GM23338 (cell line): ENCODE measurements at regions not wholly inside any gene's neighbourhood (a gene's known extent, or its start where the extent isn't known, plus 50 kb on each side); places are given as distances from the start of the nearest gene placed in this dataset.

Experiments
- ATAC-seq: fragments of 200-7000 bp; cut with Tn5 transposase; 3 replicates; pipeline ENCODE4 v1.9.1; 2020
- DNase-seq: peaks from one replicate; pipeline ENCODE4 v3.0.0-alpha.2; 2015; ENCODE audit warnings: low spot score
- H2AFZ ChIP-seq: fragments of 200-600 bp; sonication (generic); 2 replicates; pipeline ENCODE4 v1.8.0; 2016; ENCODE audit warnings: antibody characterized with exemption, mild to moderate bottlenecking, moderate library complexity
- H3F3A ChIP-seq: fragments of 200-600 bp; sonication (generic); replicated peaks from 2 replicates; pipeline ENCODE4 v1.8.0; 2017; ENCODE audit warnings: antibody characterized with exemption, mixed run types, low read depth
- H3K27ac ChIP-seq: fragments of 200-600 bp; sonication (generic); 2 replicates; pipeline ENCODE4 v1.6.1; 2016; ENCODE audit warnings: low read depth
- H3K27me3 ChIP-seq: fragments of 200-600 bp; sonication (generic); 2 replicates; pipeline ENCODE4 v1.8.0; 2016; ENCODE audit warnings: mild to moderate bottlenecking, mixed run types, moderate library complexity; ENCODE audit not compliant: insufficient read depth
- H3K36me3 ChIP-seq: fragments of 200-600 bp; sonication (generic); 2 replicates; pipeline ENCODE4 v1.8.0; 2016; ENCODE audit warnings: mild to moderate bottlenecking; ENCODE audit not compliant: insufficient read depth
- H3K4me1 ChIP-seq: fragments of 200-600 bp; sonication (generic); 2 replicates; pipeline ENCODE4 v1.8.0; 2016; ENCODE audit warnings: mild to moderate bottlenecking, moderate library complexity; ENCODE audit not compliant: insufficient read depth
- H3K4me2 ChIP-seq: fragments of 200-600 bp; sonication (generic); 2 replicates; pipeline ENCODE4 v1.7.1; 2017; ENCODE audit warnings: mixed run types
- H3K4me3 ChIP-seq: fragments of 200-600 bp; sonication (generic); 2 replicates; pipeline ENCODE4 v1.6.1; 2016; ENCODE audit warnings: mixed run types
- H3K79me2 ChIP-seq: fragments of 200-600 bp; sonication (generic); replicated peaks from 2 replicates; pipeline ENCODE4 v1.8.0; 2017; ENCODE audit warnings: mild to moderate bottlenecking; ENCODE audit not compliant: insufficient read depth
- H3K9me2 ChIP-seq: fragments of 200-600 bp; sonication (generic); 2 replicates; pipeline ENCODE4 v1.8.0; 2017; ENCODE audit not compliant: insufficient read depth
- H4K20me1 ChIP-seq: fragments of 200-600 bp; sonication (generic); replicated peaks from 2 replicates; pipeline ENCODE4 v1.8.0; 2017; ENCODE audit warnings: mild to moderate bottlenecking; ENCODE audit not compliant: insufficient read depth
- H3K27ac Mint-ChIP-seq: 2 replicates; pipeline ENCODE4 v1.8.0; 2020; ENCODE audit warnings: inconsistent platforms, mild to moderate bottlenecking, moderate library complexity, mixed read lengths
- H3K27me3 Mint-ChIP-seq: 3 replicates; pipeline ENCODE4 v1.8.0; 2022; ENCODE audit warnings: low read depth, mild to moderate bottlenecking, moderate library complexity, mixed read lengths, inconsistent platforms; ENCODE audit not compliant: insufficient read depth, poor library complexity
- H3K36me3 Mint-ChIP-seq: 3 replicates; pipeline ENCODE4 v1.8.0; 2021; ENCODE audit warnings: low read depth, mild to moderate bottlenecking, inconsistent platforms, moderate library complexity, mixed read lengths
- H3K4me1 Mint-ChIP-seq: 3 replicates; pipeline ENCODE4 v1.8.0; 2020; ENCODE audit warnings: mild to moderate bottlenecking, inconsistent platforms, mixed read lengths
- H3K4me3 Mint-ChIP-seq: 3 replicates; pipeline ENCODE4 v1.8.0; 2021; ENCODE audit warnings: moderate library complexity, mild to moderate bottlenecking, inconsistent platforms, mixed read lengths
- H3K9me3 Mint-ChIP-seq: 3 replicates; pipeline ENCODE4 v1.8.0; 2020; ENCODE audit warnings: moderate library complexity, mild to moderate bottlenecking, inconsistent platforms, mixed read lengths
- CTCF ChIP-seq, 2 experiments: fragments of 200-600 bp in 1 of 2; sonication (generic) in 1 of 2; conservative IDR thresholded peaks; 2 replicates each; pipeline versions ENCODE4 v1.5.1 to v1.6.1; 2016 to 2017; ENCODE audit warnings: antibody characterized with exemption in 2 of 2, low read depth in 2 of 2, mild to moderate bottlenecking in 2 of 2, moderate library complexity in 1 of 2
- ETS1 ChIP-seq: IDR thresholded peaks from 2 replicates; pipeline ENCODE4 v1.6.1; 2016; ENCODE audit warnings: antibody characterized with exemption
- EZH2phosphoT487 ChIP-seq: fragments of 200-600 bp; sonication (generic); IDR thresholded peaks from one replicate; pipeline ENCODE4 v1.8.1; 2018; ENCODE audit warnings: antibody characterized with exemption; ENCODE audit not compliant: unreplicated experiment
- STAT1 ChIP-seq: IDR thresholded peaks from one replicate; pipeline ENCODE4 v1.6.1; 2016; ENCODE audit warnings: antibody characterized with exemption; ENCODE audit not compliant: unreplicated experiment
- TF ChIP-seq, protein P1 (sequence below): IDR thresholded peaks from one replicate; pipeline ENCODE4 v1.6.1; 2018; ENCODE audit warnings: antibody characterized with exemption; ENCODE audit not compliant: unreplicated experiment

- no peak overlapping the region for H3K27ac ChIP-seq
- no peak for ATAC-seq
These were observed 58.1 kb upstream of the DHRS4 start for GRCh38 chr14:23895480-23895879.

More at GRCh38 chr14:23895480-23895879, 58.1 kb upstream of the DHRS4 start:
- Mint-ChIP-seq H3K36me3 (peaks cover 12% of the 10 kb centered on the region; the same call in 2 of the 3 replicates), H3K4me1 (no peaks in the 10 kb centered on the region), H3K27me3 (no peaks in the 10 kb centered on the region), H3K9me3 (peaks cover 34% of the 10 kb centered on the region), H3K4me3 (no peak overlapping the region), H3K27ac (no peak overlapping the region)
- H3K4me2 ChIP-seq = no peak overlapping the region
- H3K36me3 ChIP-seq = no peaks in the 10 kb centered on the region
- H2AFZ ChIP-seq = no peak overlapping the region
- no peaks in the 10 kb centered on the region for H3K27me3 ChIP-seq
- no peaks in the 10 kb centered on the region for H3F3A ChIP-seq
- H3K4me3 ChIP-seq = no peak overlapping the region
- peak; percentile 4 for DNase-seq
- no peaks in the 10 kb centered on the region for H3K9me2 ChIP-seq
- no peaks in the 10 kb centered on the region for H3K79me2 ChIP-seq
- H4K20me1 ChIP-seq = no peaks in the 10 kb centered on the region
- TF ChIP-seq CTCF (conservative IDR thresholded peaks at IDR 0.05; ENCODE audit: low read depth in 2 of 2) = peak; percentile 27 to 28; a peak in 2 of 4 replicates
- no peak for TF ChIP-seq STAT1
- no peak for TF ChIP-seq ETS1
- TF ChIP-seq, protein P1, sequence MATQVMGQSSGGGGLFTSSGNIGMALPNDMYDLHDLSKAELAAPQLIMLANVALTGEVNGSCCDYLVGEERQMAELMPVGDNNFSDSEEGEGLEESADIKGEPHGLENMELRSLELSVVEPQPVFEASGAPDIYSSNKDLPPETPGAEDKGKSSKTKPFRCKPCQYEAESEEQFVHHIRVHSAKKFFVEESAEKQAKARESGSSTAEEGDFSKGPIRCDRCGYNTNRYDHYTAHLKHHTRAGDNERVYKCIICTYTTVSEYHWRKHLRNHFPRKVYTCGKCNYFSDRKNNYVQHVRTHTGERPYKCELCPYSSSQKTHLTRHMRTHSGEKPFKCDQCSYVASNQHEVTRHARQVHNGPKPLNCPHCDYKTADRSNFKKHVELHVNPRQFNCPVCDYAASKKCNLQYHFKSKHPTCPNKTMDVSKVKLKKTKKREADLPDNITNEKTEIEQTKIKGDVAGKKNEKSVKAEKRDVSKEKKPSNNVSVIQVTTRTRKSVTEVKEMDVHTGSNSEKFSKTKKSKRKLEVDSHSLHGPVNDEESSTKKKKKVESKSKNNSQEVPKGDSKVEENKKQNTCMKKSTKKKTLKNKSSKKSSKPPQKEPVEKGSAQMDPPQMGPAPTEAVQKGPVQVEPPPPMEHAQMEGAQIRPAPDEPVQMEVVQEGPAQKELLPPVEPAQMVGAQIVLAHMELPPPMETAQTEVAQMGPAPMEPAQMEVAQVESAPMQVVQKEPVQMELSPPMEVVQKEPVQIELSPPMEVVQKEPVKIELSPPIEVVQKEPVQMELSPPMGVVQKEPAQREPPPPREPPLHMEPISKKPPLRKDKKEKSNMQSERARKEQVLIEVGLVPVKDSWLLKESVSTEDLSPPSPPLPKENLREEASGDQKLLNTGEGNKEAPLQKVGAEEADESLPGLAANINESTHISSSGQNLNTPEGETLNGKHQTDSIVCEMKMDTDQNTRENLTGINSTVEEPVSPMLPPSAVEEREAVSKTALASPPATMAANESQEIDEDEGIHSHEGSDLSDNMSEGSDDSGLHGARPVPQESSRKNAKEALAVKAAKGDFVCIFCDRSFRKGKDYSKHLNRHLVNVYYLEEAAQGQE = no peak
- TF ChIP-seq EZH2phosphoT487 = no peak
- H3K4me1 ChIP-seq = no peaks in the 10 kb centered on the region
